ENCODE measurements at regions not wholly inside any gene's neighbourhood (a gene's known extent, or its start where the extent isn't known, plus 50 kb on each side); places are given as distances from the start of the nearest gene placed in this dataset.

- Histone ChIP-seq H3K18ac (ENCODE audit: low read depth, low read length) (no peak overlapping the region), H3K4me1 (ENCODE audit: control insufficient read depth, insufficient read depth, low read length) (no peaks in the 10 kb centered on the region), H2AK5ac (ENCODE audit: low read depth, low read length) (no peak overlapping the region), H3K9me1 (ENCODE audit: insufficient read depth, low read length) (no peaks in the 10 kb centered on the region), H4K5ac (ENCODE audit: low read depth, low read length) (no peak overlapping the region), H2BK15ac (ENCODE audit: low read depth, low read length) (no peak overlapping the region), H4K91ac (ENCODE audit: insufficient read depth, low read depth, low read length) (no peak overlapping the region), H3K9ac (ENCODE audit: low read depth, low read length) (no peak overlapping the region), H2AK9ac (replicated peaks; ENCODE audit: low read depth, low read length, poor library complexity) (no peak overlapping the region), H2AFZ (replicated peaks; ENCODE audit: low read length, poor library complexity) (no peak overlapping the region), H3K79me1 (ENCODE audit: low read depth in 1 of 2, low read length in 2 of 2) (no peaks in the 10 kb centered on the region), H2BK5ac (ENCODE audit: low read depth, low read length, poor library complexity, severe bottlenecking) (no peak overlapping the region), H3K14ac (replicated peaks; ENCODE audit: low read depth, low read length) (no peak overlapping the region), H3K56ac (ENCODE audit: extremely low read depth, insufficient read depth, low read length) (no peak overlapping the region), H3K23ac (ENCODE audit: low read depth, low read length) (no peak overlapping the region), H4K20me1 (ENCODE audit: insufficient read depth, low read length) (no peaks in the 10 kb centered on the region), H3K4me2 (ENCODE audit: low read depth, low read length) (no peak overlapping the region), H3K27ac (ENCODE audit: insufficient read depth, low read length) (no peak overlapping the region), H2BK20ac (ENCODE audit: low read depth, low read length) (no peak overlapping the region), H3K4ac (ENCODE audit: low read depth, low read length) (no peak overlapping the region), H2BK120ac (ENCODE audit: low read depth, low read length) (no peak overlapping the region), H3K4me3 (ENCODE audit: insufficient read depth, low read depth, low read length) (no peak overlapping the region), H3K36me3 (ENCODE audit: control insufficient read depth, insufficient read depth, low read length) (no peaks in the 10 kb centered on the region), H3K27me3 (ENCODE audit: control insufficient read depth, insufficient read depth, low read length) (no peaks in the 10 kb centered on the region), H3K9me3 (ENCODE audit: control insufficient read depth, insufficient read depth, low read length) (peaks cover 69% of the 10 kb centered on the region), H4K8ac (ENCODE audit: low read depth in 2 of 2, low read length in 2 of 2) (no peak overlapping the region)
- in situ Hi-C loops (cut with MboI; ENCODE audit: low sequenced_read_pairs) (no loop called here), dilution Hi-C loops (cut with HindIII; ENCODE audit: low sequenced_read_pairs, unreplicated experiment) (no loop called here), intact Hi-C loops (cut with micrococcal nuclease) (no loop called here)
- 35% methylated on average over 4 of the region's 8 CpGs; no CpG with 5 or more reads in 1 of the 2 experiments for WGBS, 2 experiments (ENCODE audit: extremely low coverage in 2 of 2, insufficient read length in 1 of 2)
- no TSS peak for BruUV-seq (replicated peaks)
- DNase-seq (no peak), ATAC-seq (ENCODE audit: low read depth) (no peak)
- ChIA-PET CTCF (no interaction called here), POLR2A (ENCODE audit: unreplicated experiment) (no interaction called here)
- TF ChIP-seq SMC3 (IDR thresholded peaks at IDR 0.05; ENCODE audit: low read depth, low read length) (no peak), RAD21 (IDR thresholded peaks at IDR 0.05; ENCODE audit: low read length) (no peak), NFE2L2 (IDR thresholded peaks at IDR 0.05; ENCODE audit: low read depth, low read length) (no peak)
Observed at GRCh38 chr22:49188091-49188490, 639.6 kb downstream of the BRD1 start.

Data from IMR-90 (cell line).